ENCODE measurements at regions not wholly inside any gene's neighbourhood (a gene's known extent, or its start where the extent isn't known, plus 50 kb on each side); places are given as distances from the start of the nearest gene placed in this dataset.
"Not testable (repeated sequence)": the region's sequence is repeated elsewhere in the genome, so short reads cannot be mapped to it uniquely, and the experiment has no call there.

DNA sequence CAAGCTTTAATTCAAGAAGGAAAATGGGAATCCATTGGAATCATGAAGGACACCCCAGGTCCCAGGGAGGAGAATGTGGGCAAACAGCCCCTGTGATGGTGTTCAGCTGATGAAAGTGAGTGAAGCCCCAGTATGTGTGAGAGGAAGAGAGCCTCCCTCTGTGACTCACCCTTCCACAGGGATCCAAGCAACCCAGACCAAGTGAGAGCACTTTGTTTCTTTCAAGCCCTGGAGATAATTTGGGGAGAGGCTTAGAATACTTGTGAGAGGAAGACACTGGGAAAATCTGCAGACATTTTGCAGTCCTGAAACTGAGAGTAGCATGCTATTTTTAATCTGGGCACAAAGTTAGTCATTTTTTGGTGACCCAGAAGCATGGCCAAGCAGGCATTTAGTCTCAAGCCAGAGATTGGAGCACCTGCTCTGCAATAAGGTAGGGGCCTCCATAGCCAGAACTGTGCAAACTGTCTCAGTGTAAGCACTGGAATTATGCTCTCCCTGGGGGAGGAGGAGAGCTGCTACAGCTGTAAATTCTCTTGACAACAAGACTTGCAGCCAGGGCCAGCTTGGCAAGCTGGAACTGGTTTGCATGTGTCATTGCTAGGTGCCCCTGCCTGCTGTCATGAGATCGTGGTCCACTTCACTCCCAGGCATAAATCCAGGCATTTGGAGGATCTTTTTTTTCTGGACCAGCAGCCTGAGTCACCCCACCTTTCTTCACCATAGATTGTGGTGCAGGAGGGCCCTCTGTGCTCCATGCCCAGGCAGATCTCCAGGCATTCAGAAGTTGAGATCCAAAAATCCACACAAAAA lies 537.8 kb upstream of the DPPA4 start:
- no peaks in the 10 kb centered on the region for H3K27me3 ChIP-seq (ENCODE audit: control insufficient read depth, insufficient read depth, low read length)
- no peaks in the 10 kb centered on the region for H3K36me3 ChIP-seq (ENCODE audit: control insufficient read depth, insufficient read depth, low read length)
- H3K4me3 ChIP-seq (ENCODE audit: low read depth, low read length) = no peak overlapping the region
- DNase-seq (ENCODE audit: low read depth) = no peak
- TF ChIP-seq, protein P1, sequence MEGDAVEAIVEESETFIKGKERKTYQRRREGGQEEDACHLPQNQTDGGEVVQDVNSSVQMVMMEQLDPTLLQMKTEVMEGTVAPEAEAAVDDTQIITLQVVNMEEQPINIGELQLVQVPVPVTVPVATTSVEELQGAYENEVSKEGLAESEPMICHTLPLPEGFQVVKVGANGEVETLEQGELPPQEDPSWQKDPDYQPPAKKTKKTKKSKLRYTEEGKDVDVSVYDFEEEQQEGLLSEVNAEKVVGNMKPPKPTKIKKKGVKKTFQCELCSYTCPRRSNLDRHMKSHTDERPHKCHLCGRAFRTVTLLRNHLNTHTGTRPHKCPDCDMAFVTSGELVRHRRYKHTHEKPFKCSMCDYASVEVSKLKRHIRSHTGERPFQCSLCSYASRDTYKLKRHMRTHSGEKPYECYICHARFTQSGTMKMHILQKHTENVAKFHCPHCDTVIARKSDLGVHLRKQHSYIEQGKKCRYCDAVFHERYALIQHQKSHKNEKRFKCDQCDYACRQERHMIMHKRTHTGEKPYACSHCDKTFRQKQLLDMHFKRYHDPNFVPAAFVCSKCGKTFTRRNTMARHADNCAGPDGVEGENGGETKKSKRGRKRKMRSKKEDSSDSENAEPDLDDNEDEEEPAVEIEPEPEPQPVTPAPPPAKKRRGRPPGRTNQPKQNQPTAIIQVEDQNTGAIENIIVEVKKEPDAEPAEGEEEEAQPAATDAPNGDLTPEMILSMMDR (IDR thresholded peaks at IDR 0.05; ENCODE audit: insufficient read depth, low read length, poor library complexity, severe bottlenecking) = no peak

DNA sequence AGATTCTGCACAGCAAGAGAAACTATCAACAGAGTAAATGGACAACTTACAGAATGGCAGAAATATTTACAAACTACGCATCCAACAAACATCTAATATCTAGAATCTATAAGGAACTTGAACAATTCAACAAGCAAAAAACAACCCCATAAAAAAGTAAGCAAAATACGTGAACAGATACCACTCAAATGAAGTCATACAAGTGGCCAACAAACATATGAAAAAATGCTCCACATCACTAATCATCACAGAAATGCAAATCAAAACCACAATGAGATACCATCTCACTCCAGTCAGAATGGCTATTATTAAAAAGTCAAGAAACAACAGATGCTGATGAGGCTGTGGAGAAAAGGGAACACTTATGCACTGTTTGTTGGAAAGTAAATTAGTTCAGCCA lies 540.3 kb upstream of the DPPA4 start:
- DNase-seq (ENCODE audit: low read depth); H3K4me3 ChIP-seq (ENCODE audit: low read depth, low read length); H3K27me3 ChIP-seq (ENCODE audit: control insufficient read depth, insufficient read depth, low read length); H3K36me3 ChIP-seq (ENCODE audit: control insufficient read depth, insufficient read depth, low read length): not testable (repeated sequence)

DNA sequence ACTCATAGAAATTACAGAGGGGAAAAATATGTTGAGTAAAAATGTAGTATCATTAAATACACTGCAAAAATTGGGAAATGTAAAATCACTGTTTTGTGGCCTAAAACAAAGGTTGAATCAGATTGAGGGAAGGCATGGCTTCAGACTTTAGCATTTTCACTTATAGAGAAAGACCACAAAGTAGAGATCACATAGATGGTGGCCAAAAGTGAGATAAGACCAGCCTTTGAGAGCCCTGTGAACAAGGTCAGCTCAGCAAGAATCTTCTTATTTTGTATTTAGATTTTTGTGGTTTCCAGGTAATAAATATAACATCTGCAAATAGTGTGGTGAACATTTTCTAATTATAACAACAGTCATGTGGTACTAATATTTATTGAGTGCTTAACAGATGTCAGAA lies 544.8 kb upstream of the DPPA4 start:
- no peak for DNase-seq (ENCODE audit: low read depth)
- TF ChIP-seq, protein P1 (IDR thresholded peaks at IDR 0.05; ENCODE audit: insufficient read depth, low read length, poor library complexity, severe bottlenecking) = no peak
- Histone ChIP-seq H3K36me3 (ENCODE audit: control insufficient read depth, insufficient read depth, low read length) (no peaks in the 10 kb centered on the region), H3K4me3 (ENCODE audit: low read depth, low read length) (no peak overlapping the region), H3K27me3 (ENCODE audit: control insufficient read depth, insufficient read depth, low read length) (no peaks in the 10 kb centered on the region)

DNA sequence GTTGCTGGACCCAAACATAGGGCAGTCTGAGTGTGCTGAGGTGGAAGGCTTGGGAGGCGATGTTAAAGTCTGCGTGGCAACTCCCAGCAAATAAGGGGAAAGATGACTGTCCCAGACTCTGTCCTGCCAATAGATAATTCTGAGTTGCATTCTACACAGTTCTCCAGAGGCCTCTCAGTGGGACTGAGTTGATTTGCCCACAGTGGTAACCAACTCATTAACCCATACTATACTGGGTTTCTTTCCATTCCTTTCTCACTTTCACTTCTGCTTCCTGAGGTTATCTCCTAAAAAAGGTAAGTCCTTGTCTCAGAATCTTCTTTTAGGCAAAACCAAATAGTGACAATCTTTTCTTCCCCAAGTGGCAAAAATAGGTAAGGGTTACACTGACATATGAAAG lies 549.9 kb upstream of the DPPA4 start:
- H3K27me3 ChIP-seq (ENCODE audit: control insufficient read depth, insufficient read depth, low read length) = no peaks in the 10 kb centered on the region
- no peak overlapping the region for H3K4me3 ChIP-seq (ENCODE audit: low read depth, low read length)
- no peaks in the 10 kb centered on the region for H3K36me3 ChIP-seq (ENCODE audit: control insufficient read depth, insufficient read depth, low read length)
- DNase-seq (ENCODE audit: low read depth) = no peak
- TF ChIP-seq, protein P1 (IDR thresholded peaks at IDR 0.05; ENCODE audit: insufficient read depth, low read length, poor library complexity, severe bottlenecking) = no peak

DNA sequence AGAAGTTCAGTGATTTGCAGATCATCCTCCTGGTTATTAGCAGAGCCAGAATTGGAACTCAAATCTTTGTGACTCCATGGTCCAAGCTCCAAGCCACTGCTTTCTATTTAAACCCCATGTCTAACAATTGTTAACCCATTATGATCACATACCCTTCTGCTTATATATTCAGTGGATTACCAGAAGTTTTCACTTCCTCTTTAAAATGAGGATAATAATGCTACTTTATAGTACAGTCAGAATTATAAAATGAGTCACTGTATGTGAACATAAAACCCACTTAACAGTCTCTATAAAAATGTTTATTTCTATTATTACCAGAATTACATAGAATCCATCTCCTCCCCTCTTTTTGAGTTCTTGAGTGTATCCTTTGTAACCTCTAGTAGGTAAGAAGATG lies 550.7 kb upstream of the DPPA4 start:
- Histone ChIP-seq H3K4me3 (ENCODE audit: low read depth, low read length) (no peak overlapping the region), H3K36me3 (ENCODE audit: control insufficient read depth, insufficient read depth, low read length) (no peaks in the 10 kb centered on the region), H3K27me3 (ENCODE audit: control insufficient read depth, insufficient read depth, low read length) (no peaks in the 10 kb centered on the region)
- TF ChIP-seq, protein P1 (IDR thresholded peaks at IDR 0.05; ENCODE audit: insufficient read depth, low read length, poor library complexity, severe bottlenecking) = no peak
- no peak for DNase-seq (ENCODE audit: low read depth)

DNA sequence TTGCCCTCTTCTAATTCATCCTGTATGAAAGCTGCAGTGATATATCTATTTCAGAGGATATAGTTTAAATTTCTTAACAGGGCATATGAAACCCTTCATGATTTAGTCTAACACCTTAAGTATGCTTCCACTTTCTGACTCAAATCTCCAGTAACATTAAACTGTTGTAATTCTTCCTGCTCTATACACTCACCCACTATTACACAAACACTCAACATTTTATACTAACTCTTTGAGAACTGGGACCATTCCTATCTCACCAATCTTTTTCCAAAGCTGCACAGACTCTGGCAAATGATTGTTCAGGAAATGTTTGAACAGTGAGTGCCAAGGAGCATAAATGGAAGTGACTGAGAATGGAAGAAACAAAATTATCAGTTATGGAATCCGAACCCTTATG lies 560.4 kb upstream of the DPPA4 start:
- DNase-seq (ENCODE audit: low read depth) = no peak

More for the DNA sequence above, 560.4 kb upstream of the DPPA4 start:
- TF ChIP-seq, protein P1 (IDR thresholded peaks at IDR 0.05; ENCODE audit: insufficient read depth, low read length, poor library complexity, severe bottlenecking) = no peak
- H3K4me3 ChIP-seq (ENCODE audit: low read depth, low read length) = no peak overlapping the region
- H3K27me3 ChIP-seq (ENCODE audit: control insufficient read depth, insufficient read depth, low read length) = no peaks in the 10 kb centered on the region
- H3K36me3 ChIP-seq (ENCODE audit: control insufficient read depth, insufficient read depth, low read length) = no peaks in the 10 kb centered on the region

Measured in kidney epithelial cell (primary cell).